Muscle layer of duodenum (tissue), 2 donors: ENCODE measurements at regions not wholly inside any gene's neighbourhood (a gene's known extent, or its start where the extent isn't known, plus 50 kb on each side); places are given as distances from the start of the nearest gene placed in this dataset.

Experiments
- H3K27ac ChIP-seq: one replicate; pipeline ENCODE4 v1.7.0; 2013; ENCODE audit warnings: mild to moderate bottlenecking, low read length
- H3K27me3 ChIP-seq: one replicate; pipeline ENCODE4 v1.7.0; 2013; ENCODE audit warnings: low read depth, mild to moderate bottlenecking, control low read depth, low read length
- H3K36me3 ChIP-seq, 2 donors: one replicate each; pipeline ENCODE4 v1.7.0; 2013; ENCODE audit warnings: low read length in 2 of 2, control low read depth in 1 of 2, mild to moderate bottlenecking in 1 of 2; ENCODE audit not compliant: insufficient read depth in 2 of 2, control insufficient read depth in 1 of 2
- H3K4me1 ChIP-seq, 2 donors: one replicate each; pipeline ENCODE4 v1.7.0; 2013; ENCODE audit warnings: low read length in 2 of 2, mild to moderate bottlenecking in 2 of 2, control low read depth in 1 of 2, moderate library complexity in 1 of 2; ENCODE audit not compliant: insufficient read depth in 2 of 2, control insufficient read depth in 1 of 2
- H3K4me3 ChIP-seq, 2 donors: one replicate each; pipeline ENCODE4 v1.7.0; 2013; ENCODE audit warnings: low read length in 2 of 2, low read depth in 1 of 2, mild to moderate bottlenecking in 1 of 2
- H3K9me3 ChIP-seq, 2 donors: one replicate each; pipeline ENCODE4 v1.7.0; 2013; ENCODE audit warnings: low read length in 2 of 2, control low read depth in 1 of 2, mild to moderate bottlenecking in 1 of 2; ENCODE audit not compliant: control insufficient read depth in 1 of 2
- donor health status: healthy.

DNA sequence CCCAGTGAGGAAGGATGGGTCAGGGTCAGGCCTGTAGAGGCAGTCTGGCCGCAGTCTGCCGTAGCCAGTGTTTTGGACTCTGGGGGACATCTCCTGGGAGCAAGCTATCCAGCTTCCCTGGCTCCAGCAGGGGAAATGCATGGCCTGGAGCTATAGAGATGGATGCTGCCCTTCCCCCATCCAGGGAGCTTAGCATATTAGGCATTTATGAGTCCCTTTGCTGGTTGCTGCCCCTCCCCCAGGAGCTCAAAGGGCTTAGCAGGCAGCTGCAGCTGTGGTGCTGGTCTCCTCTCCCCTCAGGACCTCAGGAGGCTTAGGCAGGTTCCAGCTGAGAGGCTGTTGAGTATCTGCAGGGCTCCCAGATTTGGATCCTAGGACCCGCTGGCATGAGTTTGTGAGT, 1158.7 kb downstream of the DTWD2 start:
- no peaks in the 10 kb centered on the region for H3K27me3 ChIP-seq
- H3K9me3 ChIP-seq: peaks cover 0 to 4% of the 10 kb centered on the region in 2 donors
- no peak overlapping the region for H3K4me3 ChIP-seq
- H3K27ac ChIP-seq: no peak overlapping the region
- H3K36me3 ChIP-seq: no peaks in the 10 kb centered on the region
- H3K4me1 ChIP-seq: no peaks in the 10 kb centered on the region

DNA sequence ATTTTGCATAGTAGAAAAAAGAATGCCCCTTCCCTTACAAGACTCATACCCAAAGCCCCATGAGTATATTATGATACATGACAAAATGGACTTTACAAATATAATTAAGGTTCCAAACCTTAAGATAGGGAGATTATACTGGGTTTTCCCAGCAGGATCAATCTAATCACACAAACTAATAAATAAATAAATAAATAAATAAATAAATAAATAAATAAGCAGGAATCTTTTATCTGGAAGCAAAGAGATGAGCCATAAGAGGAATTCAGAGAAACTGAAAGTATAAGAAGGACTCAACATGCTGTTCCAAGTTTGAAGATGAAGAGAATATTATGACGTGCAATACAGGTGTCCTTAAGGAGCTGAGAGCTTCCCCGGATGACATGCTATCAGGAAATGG, 1174.5 kb downstream of the DTWD2 start:
- Histone ChIP-seq H3K4me3 (no peak overlapping the region), H3K27me3 (no peaks in the 10 kb centered on the region)

DNA sequence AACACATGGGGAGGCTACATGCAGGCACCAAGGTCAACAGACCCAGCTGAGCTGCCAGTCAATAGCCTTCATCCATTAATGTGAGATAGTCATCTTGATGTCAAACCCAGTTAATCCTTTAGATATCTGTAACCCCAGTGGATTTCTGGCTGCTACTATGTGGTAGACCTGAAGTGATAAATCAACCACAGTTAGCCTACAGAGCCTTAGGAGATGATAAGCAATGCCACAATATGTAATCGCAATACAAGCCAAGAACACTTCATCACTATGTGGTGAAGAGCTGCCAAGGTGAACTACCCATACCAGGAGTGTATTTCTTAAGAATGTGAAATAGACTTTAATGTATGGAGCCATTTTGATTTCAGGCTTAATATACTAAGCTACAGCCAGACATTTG, 1175.5 kb downstream of the DTWD2 start:
- no peak overlapping the region for H3K4me3 ChIP-seq
- H3K9me3 ChIP-seq: peaks cover 0 to 7% of the 10 kb centered on the region in 2 donors
- H3K27ac ChIP-seq: no peak overlapping the region
- H3K36me3 ChIP-seq: no peaks in the 10 kb centered on the region
- no peaks in the 10 kb centered on the region for H3K27me3 ChIP-seq
- H3K4me1 ChIP-seq: no peaks in the 10 kb centered on the region

More for the DNA sequence above, 1174.5 kb downstream of the DTWD2 start:
- Histone ChIP-seq H3K27ac (no peak overlapping the region), H3K36me3 (no peaks in the 10 kb centered on the region), H3K4me1 (no peaks in the 10 kb centered on the region), H3K9me3 (peaks cover 0 to 7% of the 10 kb centered on the region in 2 donors)

DNA sequence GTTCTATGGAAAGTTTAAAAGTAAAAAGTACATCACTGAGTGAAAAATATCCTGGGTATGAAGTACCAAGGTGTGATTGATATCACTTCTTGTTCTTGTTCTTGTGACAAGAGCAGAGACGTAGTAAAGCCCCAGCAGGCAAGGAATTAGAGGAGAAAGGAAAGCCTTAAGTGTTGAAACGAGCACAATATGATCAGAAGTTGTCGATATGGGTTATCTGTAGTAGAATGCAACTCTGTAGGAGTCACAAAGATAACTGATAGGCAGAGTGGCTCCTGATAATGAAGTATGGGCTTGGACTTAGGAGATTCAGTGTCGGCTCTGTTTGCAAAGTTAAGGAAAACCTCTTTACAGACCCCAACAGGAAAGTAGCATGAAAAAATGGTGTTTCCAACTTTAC, 1179.1 kb downstream of the DTWD2 start:
- Histone ChIP-seq H3K4me3 (no peak overlapping the region), H3K27ac (no peak overlapping the region)

DNA sequence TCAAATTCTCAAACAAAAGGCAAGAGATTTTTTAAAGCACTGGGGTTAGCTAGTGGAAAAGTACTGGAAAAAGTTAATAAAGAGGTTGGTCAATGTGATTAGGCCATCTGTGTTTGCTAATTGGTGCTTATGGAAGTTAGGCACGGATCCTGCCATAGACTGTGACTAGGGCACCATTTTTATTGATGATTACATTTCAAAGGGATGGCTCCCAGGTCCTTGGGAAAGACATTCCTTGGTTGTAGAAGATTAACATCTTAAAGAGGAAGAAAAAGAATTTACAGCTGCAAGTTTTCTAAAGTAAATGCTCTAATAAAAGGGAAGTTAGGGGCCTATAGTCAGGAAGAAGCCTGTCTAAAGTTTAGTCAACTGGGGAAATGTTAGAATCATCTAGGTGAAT, 1183.3 kb downstream of the DTWD2 start:
- H3K36me3 ChIP-seq: no peaks in the 10 kb centered on the region
- H3K4me1 ChIP-seq: no peaks in the 10 kb centered on the region
- H3K27me3 ChIP-seq: no peaks in the 10 kb centered on the region
- no peak overlapping the region for H3K27ac ChIP-seq
- no peak overlapping the region for H3K4me3 ChIP-seq
- no peaks in the 10 kb centered on the region for H3K9me3 ChIP-seq

More for the DNA sequence above, 1179.1 kb downstream of the DTWD2 start:
- Histone ChIP-seq H3K9me3 (no peaks in the 10 kb centered on the region), H3K36me3 (no peaks in the 10 kb centered on the region), H3K4me1 (no peaks in the 10 kb centered on the region), H3K27me3 (no peaks in the 10 kb centered on the region)

DNA sequence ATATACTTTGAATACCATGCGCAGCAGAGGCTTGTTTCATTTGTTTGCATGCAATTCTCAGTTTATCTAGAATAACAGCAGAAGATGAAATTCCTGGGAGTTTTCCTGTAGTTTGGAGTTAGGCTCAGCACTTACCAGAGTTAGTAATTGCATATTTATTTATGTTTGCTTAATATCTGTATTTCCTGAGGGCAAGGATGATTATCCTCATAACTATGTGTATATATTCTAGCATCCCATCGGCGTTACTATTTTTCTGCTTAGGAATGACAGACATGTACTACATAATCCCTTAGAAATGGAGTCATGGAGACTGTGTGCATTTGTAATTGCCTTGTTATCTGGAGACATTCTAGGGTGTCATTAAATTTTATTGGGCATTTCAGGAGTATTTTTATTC, 1184.8 kb downstream of the DTWD2 start:
- H3K27me3 ChIP-seq: no peaks in the 10 kb centered on the region
- no peaks in the 10 kb centered on the region for H3K4me1 ChIP-seq
- H3K36me3 ChIP-seq: no peaks in the 10 kb centered on the region
- H3K27ac ChIP-seq: no peak overlapping the region
- no peak overlapping the region for H3K4me3 ChIP-seq
- H3K9me3 ChIP-seq: no peaks in the 10 kb centered on the region

DNA sequence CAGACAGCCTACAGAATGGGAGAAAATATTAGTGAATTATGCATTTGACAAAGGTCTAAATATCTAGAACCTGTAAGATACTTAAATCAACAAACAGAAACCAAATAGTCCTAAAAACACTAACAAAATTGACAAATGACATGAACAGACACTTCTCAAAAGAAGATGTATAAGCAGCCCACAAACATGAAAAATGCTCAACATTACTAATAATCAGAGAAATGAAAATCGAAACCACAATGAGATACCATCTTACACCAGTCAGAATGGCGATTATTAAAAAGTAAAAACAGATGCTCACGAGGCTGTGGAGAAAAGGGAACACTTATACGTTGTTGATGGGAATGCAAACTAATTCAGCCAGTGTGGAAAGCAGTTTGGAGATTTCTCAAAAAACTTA, 1186.8 kb downstream of the DTWD2 start:
- Histone ChIP-seq H3K36me3 (no peaks in the 10 kb centered on the region), H3K4me3 (no peak overlapping the region), H3K4me1 (no peaks in the 10 kb centered on the region), H3K27ac (no peak overlapping the region), H3K27me3 (no peaks in the 10 kb centered on the region), H3K9me3 (no peaks in the 10 kb centered on the region)

DNA sequence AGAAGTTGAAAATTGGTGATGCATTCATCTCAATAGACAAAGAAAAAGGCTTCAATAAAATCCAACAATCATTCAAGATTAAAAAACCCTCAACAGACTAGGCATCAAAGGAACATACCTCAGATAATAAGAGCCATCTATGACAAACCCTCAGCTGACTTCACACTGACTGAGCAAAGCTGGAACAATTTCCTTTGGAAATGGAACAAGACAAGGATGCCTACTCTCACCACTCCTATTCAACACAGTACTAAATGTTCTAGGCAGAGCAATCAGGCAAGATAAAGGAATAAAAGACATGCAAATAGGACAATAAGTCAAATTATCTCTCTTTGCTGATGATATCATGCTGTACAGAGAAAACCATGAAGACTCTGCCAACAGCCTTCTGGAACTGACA, 1188.1 kb downstream of the DTWD2 start:
- Histone ChIP-seq H3K36me3 (no peaks in the 10 kb centered on the region), H3K9me3 (no peaks in the 10 kb centered on the region), H3K27ac (no peak overlapping the region), H3K4me1 (no peaks in the 10 kb centered on the region), H3K27me3 (no peaks in the 10 kb centered on the region), H3K4me3 (no peak overlapping the region)

DNA sequence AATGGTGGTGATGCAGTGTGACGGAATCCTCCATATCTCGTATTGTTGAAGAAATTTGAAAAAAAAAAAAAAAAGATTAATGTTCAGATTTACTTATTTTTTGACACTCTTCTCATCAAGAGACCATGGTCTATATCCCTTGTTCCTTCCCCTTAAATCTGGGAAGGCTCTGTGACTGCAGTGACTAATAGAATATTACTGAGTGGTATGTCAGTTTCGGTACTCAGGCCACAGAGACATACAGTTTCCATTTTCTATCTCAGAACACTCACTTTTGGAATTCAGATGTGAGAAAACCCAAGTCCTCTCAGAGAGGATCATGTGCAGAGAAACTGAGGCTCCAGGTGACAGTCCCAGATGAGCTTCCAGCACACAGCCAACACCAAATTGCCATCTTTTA, 1193.5 kb downstream of the DTWD2 start:
- no peak overlapping the region for H3K27ac ChIP-seq
- no peaks in the 10 kb centered on the region for H3K9me3 ChIP-seq
- H3K36me3 ChIP-seq: no peaks in the 10 kb centered on the region
- no peaks in the 10 kb centered on the region for H3K27me3 ChIP-seq
- no peak overlapping the region for H3K4me3 ChIP-seq
- no peaks in the 10 kb centered on the region for H3K4me1 ChIP-seq

DNA sequence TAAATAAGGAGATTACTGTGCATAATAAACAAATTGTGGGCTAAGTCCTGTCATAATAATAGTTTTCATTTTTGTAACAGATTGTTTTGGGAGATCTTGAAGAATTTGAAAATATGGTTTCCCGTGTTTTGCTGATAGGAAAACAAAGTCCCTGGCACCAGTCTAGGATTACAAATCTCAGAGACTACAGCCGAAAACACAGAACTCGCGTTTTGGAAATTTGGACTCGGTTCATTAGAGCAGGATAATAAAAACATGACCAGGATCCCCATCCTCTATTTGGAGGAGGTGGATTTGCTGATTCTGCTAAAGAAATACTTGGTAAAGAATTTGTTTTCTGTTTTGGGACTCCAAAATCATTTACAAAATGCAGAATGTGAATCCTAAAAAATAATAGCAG, 1194.4 kb downstream of the DTWD2 start:
- no peaks in the 10 kb centered on the region for H3K27me3 ChIP-seq
- no peaks in the 10 kb centered on the region for H3K9me3 ChIP-seq
- H3K4me1 ChIP-seq: no peaks in the 10 kb centered on the region
- H3K36me3 ChIP-seq: no peaks in the 10 kb centered on the region
- H3K4me3 ChIP-seq: no peak overlapping the region
- H3K27ac ChIP-seq: no peak overlapping the region

DNA sequence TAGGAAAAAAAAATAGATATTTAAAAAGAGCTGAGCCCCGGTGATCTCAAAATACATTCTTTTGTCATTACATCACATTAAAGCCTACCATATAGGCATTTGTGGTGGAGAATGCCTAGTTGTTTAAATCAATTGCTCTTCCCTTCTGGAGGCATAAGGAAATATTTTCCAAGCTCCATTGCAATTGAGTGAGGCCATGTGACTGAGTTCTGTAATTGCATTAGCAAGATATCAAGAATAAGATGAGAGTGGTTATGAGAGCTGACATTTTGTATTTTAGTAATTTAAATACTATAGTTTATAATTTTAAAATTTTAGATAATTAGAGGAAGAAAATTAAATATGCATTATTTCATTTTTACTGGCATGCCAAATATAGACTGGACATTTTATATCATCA, 1195.9 kb downstream of the DTWD2 start:
- no peaks in the 10 kb centered on the region for H3K9me3 ChIP-seq
- H3K27ac ChIP-seq: no peak overlapping the region
- no peaks in the 10 kb centered on the region for H3K36me3 ChIP-seq
- H3K4me3 ChIP-seq: no peak overlapping the region
- no peaks in the 10 kb centered on the region for H3K27me3 ChIP-seq
- H3K4me1 ChIP-seq: no peaks in the 10 kb centered on the region

DNA sequence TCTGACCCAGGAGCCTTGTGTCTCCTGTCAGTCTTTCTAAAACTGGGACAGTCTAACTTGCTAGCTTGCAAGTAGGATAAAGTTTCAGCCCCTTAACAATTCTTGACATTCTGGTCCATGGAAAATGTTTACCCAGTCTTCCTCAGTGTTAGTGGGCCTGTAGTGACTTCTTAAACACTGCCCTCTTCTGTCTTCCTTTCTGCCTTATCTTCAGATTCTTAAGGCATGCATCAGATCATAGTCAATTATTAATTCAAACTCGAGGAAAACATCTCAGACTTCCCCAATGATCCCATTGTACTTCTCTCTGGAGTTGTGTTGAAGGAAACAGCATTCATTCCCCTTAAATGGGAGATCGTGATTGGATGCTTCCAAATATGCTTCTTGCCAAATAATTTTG, 1199.8 kb downstream of the DTWD2 start:
- Histone ChIP-seq H3K4me3 (no peak overlapping the region), H3K4me1 (no peaks in the 10 kb centered on the region), H3K36me3 (no peaks in the 10 kb centered on the region)

More for the DNA sequence above, 1199.8 kb downstream of the DTWD2 start:
- no peaks in the 10 kb centered on the region for H3K27me3 ChIP-seq
- H3K27ac ChIP-seq: no peak overlapping the region
- no peaks in the 10 kb centered on the region for H3K9me3 ChIP-seq
